Stimulated activated CD4-positive, alpha-beta T cell treated with anti-CD3 and anti-CD28 coated beads, Interleukin-12 subunit alpha, Interleukin-12 subunit beta, amount 100 ng/mL, for 4 hours (primary cell): ENCODE measurements at regions not wholly inside any gene's neighbourhood (a gene's known extent, or its start where the extent isn't known, plus 50 kb on each side); places are given as distances from the start of the nearest gene placed in this dataset.

ENCODE experiments used
- DNase-seq: peaks from one replicate; pipeline ENCODE4 v3.0.0-alpha.2; 2020

DNA sequence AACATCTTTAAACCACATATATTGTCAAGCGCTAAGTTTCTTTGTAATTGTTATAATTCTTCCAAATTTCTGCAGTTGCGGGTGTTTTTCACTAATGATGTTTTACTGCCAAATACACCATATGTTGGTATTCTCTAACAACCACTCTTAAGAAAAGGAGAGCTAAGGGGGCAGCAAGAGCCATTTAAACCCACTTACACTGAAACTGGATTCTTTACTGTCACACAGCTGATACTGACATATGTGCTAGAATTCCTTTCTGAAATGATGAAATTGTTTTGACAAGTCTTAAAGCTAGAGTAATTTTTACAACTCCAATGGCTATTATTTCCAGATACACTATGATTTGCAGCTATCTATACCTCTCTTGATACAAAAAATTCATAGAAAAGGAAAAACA, 483.1 kb downstream of the CDH11 start:
- no peak for DNase-seq

DNA sequence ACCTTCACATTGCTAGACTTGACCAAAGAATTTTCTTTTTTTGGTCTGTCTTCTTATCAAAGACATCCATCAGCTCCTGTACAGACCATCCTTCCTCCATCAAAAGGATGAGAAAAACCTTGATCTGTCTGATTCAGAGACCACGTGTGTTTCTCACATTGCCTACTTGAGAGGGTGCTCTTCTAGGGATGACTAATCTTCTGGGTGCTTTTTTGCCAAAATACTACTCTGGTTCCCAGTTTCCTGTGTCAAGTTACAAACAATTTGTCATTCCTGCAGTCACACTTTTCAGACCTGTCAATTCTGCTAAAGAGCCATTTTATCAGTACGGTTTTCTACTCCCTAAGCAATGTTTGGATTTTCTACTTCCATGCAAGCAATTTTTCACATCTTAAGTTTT, 492.2 kb downstream of the CDH11 start:
- no peak for DNase-seq

DNA sequence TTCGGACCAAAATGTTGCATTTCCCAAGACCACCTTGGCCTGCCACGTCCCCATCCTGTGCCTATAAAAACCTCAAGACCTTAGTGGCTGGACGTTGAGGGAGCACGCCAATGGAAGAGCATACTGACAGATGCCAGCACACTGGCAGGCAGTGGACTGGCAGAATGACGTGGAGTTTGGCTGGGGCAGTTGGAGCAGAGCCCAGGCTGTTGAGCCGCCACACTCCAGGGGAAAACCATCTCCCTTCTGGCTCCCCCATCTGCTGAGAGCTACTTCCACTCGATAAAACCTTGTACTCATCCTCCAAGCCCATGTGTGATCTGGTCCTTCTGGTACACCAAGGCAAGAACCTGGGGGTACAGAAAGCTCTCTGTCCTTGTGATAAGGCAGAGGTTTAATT, 494.1 kb downstream of the CDH11 start:
- no peak for DNase-seq

DNA sequence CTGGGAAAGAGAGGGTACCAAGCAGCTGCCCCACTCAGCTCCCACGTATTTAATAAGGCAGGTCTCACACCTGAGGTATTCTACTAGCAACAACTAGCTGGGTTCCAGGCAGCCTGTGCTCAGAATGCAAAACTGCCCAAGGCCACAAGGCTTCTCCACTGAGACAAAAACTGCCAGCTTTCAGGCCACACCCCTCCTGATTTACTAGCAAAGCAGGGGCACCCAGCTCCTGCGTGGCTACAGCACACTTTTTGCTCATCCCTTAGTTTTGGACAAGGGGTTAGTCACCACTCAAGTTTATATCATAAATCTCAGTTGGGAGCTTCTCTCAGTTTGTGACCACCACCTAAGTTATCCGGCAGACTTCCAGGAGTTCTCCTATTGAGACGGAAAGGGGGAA, 494.6 kb downstream of the CDH11 start:
- DNase-seq: no peak

DNA sequence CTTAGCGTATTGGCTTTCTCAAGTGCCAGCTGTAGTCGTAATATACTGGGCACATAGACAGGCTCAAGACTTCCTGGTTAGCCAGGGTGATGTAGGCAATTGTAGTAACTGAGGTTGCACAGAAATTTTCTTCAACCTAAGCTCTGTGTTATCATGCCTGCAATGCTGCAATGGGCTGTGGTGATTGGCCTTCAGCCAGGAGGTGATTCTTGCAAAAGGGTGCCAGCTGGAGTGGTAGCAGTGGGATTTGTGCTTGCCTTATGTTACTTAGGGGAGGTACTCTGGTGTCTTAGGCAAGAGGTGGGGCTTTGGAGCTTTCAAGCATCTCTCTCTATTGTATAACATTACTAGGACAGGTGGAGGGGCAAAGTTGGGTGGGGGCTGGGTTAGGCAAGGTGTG, 495.1 kb downstream of the CDH11 start:
- DNase-seq: no peak

DNA sequence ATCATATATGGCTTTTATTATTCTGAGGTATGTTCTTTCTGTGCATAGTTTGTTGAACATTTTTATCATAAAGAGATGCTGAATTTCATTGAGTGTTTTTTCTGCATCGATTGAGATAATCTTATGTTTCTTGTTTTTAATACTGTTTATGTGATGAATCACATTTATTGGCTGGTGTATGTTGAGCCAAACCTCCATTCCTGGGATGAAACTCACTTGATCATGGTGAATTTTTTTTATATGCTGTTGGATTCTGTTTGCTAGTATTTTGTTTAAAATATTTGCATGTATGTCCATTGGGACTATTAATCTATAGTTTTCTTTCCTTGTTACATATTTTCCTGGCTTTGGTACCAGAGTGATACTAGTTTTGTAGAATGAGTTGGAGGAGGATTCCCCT, 500.2 kb downstream of the CDH11 start:
- DNase-seq: no peak

DNA sequence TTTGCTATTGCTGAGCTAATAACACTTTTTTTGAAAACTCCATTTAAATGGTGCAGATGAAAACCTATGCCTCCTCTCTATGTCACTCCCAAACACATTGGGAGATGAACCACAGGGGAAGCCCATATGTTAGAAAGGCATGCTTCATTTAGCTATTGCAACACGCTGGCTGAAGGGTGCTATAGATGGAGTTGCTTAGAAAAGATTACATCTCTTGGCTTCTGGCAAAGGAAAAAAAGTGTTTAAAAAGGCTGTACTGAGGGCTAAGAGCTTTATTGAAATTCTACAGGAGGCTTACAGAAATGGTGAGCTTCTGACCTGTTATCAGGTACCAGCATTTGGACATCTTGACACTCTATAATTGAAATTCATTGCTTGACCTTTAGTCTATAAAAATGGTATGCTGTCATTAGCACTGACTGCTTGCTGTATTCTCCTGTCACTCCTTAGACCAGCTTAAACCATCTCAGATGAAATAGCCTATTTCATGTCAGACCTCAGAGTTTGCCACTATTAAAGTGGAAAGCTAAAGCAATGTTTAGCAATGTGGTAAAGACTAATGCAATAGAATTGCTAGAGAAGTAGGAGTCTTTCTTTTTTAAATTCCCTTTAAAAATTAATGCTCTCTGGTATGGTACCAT, 503.9 kb downstream of the CDH11 start:
- DNase-seq: no peak

DNA sequence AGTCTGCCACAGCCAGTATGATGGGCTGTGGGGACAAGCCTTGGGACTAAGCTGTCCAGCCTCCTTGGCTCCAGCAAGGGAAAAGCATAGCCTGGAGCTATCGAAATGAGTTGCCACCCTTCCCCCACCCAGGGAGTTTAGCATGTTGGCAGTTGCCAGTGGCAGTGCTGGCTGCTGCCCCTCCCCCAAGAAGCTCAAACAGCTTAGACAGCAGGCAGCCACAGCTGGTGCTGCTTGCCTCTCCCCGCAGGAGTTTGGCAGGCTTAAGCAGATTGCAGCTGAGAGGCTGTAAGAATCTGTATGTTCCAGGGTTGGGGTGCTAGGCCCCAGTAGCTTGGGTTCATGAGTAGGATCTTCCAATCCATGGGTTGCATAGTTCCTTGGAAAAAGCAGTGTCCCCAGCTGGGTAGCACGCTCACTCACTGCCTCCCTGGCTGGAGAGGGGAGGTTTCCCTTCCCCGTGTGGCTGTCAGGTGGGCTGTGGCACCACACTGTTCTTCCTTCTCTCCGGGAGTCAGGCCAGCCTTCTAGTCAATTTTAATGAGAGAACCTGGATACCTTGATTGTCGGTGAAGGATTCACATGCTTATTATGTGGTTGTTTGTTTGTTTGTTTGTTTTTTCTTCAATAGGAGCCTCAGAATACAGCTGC, 506.1 kb downstream of the CDH11 start:
- no peak for DNase-seq

DNA sequence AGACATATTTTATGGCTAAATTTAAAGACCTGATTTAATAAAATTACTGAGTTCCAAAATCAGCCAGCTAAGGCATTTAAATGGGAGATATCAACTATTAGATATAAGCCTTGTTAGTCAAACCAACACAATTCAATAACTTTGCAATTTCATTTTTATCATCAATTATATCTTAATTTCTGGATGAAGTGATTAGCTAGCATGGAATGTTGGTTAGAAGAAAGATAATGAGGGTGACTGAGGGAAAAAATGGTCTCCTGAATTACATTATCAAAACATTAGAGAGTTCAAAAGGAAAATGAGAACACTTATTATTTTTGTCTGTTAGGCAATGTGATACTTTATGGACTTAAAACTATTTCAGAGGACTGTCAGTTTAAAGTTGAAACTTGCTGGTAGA, 525.7 kb downstream of the CDH11 start:
- no peak for DNase-seq

DNA sequence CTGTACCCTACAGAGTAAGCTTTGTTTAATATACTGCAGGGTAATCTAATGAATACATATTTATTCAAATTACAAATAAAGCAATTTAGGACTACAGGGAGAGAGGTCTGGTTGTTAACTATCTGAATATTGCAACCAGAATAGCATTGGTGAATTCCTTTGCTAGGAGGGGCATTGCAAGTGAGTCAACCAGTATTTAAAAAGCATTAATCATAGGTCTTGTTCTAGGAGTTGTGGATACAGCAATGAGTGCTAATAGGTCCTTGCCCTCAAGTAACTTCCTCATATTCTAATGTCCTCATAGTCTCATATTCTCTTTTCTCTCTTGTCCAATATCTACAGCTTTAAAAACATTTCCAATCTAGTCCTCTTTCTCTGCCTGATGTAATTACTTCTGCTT, 531.4 kb downstream of the CDH11 start:
- DNase-seq: no peak

DNA sequence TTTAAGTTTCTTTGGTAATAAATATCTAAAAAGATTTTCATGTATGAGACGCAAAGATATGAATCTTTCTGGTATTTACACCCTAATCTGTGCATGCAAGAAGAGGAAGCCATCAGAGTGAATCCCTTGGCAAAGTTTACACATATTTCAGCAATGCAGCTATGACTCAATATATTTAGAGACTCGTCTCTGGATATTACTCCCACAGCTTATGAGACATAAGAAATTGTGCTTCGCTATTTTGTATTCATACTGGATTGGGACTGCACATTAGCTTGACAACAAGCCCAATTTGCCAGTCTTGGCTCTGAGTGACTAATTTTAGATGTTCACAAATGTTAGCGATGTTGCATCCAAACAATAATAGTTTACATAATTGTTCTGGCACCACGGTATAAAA, 532.0 kb downstream of the CDH11 start:
- no peak for DNase-seq

DNA sequence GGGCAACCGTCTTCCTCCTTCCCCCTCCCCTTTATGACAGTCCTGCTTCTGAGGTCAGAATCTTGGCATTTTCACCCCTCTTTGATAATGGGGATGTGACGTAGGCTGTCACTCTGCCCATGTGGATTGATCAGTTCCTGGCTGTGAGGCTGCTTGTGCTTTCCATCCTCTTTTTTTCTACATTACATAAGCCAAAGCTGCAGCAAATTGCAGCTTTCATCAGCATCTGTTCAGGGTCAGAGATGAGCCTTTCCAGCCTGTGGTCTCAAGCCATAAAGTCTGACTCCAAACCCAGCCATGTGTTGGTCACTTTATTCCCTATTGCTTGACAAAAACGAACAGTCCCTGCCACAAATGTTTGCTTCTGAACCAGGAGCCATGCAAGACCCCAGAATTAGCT, 535.1 kb downstream of the CDH11 start:
- no peak for DNase-seq

DNA sequence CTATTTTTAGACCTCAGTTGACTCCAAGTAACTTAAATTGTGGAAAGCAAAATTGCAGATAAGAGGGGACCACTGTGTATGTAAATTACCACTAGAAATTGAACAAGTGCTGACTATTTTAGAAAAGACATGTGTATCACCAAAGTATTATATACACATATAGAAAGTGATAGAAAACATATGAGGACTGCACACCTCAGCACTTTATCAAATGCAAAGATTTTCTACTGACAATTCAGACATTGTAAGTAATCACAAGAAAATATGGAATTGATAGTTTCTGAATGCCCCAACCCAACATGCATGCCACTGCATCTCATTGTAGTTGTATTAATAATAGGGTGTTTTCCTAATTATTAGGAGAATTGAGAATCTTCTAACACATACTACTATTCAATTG, 536.5 kb downstream of the CDH11 start:
- no peak for DNase-seq

DNA sequence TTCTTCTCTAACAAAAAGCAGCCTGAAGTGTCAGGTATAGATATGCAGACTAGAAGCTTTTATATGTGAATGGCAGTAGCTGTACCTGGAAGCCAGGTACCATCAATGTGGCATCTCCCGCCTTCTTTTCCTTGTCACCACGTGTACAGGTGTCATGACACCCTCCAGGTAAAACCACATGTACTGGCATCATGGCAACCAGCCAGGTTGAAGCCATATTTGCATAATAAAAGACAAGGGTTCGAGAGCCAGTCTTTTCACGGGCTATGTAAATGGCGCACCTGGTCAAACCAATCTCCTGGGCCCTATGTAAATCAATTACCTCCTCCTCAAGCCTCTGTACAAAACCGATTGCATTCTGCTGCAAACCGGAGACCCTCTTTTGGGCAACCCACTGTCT, 541.3 kb downstream of the CDH11 start:
- no peak for DNase-seq

DNA sequence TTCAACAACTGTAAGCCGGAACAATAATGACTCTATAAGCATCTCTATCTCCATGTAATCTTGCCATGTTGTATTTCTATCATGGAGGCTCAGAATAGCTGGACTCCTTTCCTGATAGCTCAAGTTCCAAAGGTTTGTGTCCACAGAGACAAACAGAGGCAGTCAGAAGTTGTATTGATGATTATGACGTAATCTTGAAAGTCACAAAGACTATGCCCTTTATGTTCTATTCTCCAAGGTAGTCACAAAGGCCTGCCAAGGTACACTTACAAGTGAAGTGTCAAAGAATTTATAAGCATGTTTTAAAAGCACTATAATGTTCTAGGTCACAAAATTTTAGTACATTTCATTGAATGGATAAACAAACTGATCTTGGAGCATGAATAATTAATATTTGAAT, 542.2 kb downstream of the CDH11 start:
- DNase-seq: no peak

DNA sequence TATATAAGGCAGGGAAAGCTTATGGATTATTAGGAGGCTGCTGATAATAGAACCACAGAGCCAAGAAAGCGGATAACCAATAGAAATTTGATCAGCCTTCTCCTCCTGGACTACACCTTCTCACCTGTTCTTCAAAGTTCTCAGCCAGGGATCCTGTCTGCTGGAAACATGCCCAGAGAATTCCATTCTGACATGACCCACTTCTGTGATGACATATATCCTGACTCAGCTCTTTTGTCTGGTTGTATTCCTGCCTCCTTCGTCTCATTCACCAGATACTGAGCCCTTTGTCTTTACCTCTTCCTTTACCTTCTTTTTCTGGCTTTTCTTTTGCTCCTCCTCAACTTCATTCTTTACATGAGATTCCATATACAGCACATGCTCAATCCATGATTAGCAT, 576.1 kb downstream of the CDH11 start:
- no peak for DNase-seq

DNA sequence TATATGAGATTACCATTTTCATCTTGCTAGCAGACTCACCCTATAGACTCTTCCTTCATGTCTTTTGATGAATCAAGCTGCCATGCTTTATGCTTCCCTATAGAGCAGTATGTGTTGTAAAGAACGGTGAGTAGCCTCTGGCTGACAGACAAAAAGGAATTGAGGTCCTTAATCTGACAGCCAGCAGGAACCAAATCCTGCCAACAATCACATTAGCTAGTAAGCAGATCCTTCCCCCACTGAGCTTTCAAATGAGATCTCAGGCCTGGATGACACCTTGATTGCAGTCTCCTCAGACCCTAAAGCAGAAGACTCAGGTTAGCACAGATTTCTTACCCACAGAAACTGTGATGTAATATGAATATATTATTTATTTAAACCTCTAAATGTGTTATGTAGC, 577.0 kb downstream of the CDH11 start:
- no peak for DNase-seq

DNA sequence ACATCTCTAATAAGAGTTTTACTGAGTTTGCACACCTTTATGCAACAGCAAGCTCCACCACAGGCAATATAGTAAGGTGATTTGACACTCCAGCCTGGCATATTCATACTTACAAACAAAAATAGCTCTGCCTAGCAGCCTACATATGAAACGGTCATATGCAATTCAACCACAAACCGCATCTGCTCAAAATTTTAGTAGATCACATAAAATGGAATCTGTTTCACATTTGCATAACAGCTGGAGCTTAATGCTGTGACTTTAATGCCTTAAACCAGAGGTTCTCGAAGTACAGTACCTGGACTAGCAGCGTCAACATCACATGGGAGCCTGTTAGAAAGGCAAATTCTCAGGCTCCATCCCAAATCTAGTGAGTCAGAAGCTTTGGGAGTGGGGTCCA, 578.4 kb downstream of the CDH11 start:
- no peak for DNase-seq

DNA sequence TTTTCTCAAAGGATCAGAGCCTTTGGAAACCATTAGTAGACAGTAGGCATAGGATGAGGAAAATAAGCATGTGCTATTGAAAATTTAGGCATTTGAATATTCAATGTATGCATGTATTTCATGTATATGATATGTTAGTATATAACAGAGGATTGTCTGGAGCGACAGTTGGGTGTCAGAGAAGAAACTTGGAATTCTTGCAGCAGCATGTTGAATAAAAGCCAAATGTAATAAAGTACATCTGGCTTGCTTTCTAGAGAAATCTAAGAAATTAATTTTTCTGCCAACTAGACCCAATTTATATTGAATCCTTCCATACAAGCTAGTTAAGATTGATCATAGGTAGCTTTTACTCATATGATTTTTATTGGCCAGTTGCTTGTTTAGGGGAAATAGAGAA, 578.8 kb downstream of the CDH11 start:
- DNase-seq: no peak

DNA sequence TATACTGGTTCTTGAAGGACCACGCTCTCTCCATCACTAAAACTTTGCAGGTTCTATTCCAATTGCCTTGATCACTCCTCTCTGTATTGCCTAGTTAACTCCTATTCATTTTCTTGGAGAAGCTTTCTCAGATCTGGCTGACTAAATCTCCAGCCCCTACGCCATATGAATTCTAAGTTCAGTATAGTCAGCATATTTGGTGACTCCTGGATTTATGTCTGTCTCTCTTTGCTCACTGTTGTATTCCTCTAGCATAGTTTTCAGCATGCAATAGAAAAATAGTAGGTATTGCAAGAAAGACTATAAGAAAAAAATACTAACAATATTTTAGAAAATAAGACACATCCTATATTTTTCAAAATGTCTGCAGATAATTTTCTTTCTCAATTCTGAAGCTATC, 579.7 kb downstream of the CDH11 start:
- no peak for DNase-seq

DNA sequence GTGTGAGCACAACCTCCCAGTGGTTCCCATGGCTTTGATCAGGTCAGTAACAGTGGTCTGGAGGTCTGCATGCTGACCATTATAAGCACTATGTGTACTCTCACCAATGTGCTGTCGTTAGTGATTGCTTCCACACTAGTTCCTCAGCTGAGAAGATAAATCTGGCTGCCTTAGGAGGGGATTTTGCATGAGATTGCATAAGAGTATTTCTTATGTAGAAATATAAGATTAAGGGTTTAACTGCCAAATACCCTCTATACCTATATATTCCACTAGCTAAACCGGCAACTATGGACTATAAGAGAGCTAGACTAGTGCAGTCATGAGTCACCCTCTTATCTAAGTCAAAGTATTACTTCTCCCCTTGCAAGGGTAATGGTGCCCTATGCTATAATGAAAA, 580.2 kb downstream of the CDH11 start:
- no peak for DNase-seq

DNA sequence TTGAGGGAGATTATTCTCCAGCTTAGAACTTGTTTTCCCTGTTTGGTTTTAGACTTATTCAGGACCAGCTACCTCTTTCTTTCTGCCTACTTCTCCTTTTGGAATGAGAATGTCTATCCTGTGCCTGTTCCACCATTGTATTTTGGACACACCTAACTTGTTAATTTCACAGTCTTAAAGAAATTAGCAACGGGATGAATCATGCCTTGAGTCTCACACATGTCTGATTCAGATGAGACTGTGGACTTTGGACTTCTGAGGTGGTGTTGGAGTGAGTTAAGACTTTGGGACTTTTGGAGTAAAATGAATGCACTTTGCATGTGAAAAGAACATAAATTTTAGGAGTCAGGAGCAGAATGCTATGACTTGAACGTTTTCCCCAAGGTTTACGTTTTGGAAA, 581.4 kb downstream of the CDH11 start:
- no peak for DNase-seq

DNA sequence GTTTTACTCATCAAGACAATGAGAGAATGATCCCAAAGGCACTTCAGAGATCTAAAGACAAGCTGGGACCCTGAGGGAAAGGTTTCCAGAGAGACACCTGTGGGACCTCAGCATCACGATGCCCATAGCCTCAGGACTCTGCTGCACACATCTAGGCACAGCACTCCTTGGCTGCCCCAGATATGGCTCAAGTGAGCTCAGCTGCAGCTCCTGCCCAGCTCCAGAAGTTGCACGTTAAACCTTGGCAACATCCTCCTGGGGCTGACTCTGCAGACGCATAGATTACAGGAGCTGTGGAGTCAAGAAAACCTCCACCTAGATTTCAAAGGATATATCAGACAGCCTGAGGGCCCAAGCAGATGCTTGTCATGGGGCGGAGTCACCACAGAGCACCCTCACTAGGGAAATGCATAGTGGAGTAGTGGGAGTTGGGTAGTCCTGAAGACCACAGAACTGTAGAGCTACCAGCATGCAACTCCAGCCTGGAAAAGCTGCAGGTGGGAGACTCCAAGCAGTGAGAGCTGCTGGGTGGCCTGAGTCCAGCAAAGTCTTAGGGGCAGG, 582.0 kb downstream of the CDH11 start:
- no peak for DNase-seq

DNA sequence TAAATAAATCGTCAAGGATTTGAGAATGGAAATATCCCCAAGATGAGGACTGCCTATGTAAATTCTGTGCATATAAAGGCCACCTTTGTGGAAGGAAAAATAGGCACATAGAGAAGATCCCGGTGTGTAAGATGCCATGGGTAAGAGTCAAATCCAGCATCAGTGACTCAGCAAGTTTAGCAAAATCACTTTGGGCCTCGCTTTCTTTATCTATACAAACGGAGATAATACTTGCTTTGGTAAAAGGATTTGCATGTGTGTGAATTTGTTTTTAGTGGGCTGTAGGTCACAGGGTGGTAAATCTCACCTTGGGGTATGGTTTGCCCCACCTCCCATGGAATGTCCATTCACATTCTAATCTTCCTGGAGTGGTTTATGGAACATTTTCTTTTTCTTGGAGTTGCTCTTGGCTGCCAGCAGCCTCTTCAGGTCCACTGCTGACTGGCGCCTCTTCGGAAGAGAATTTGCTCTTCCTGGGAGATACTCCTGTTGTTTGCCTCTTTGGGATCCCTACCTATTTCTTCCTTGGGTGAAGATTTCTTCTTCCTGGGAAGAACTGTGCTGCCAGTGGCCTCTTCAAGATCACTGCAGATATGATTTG, 587.6 kb downstream of the CDH11 start:
- DNase-seq: no peak

DNA sequence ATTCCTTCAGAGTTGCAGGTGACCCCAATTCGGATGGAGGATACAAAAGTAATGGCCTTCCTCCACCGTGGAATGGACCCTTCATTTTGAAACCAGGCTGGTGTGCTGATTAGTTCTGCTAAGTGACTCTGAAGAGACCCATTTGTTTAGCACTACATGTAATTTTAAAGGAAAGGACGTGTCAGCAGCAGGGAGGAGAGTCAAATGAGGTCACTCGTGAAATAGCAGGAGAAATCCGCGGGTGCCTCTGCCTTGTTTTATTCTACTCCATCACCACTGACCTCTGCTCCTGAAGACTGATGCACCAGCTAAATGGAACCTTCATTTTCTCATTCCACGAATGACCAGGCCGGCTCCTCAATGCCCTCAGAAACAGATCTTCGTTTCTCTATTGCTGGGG, 589.2 kb downstream of the CDH11 start:
- no peak for DNase-seq
